ENCODE measurements at regions not wholly inside any gene's neighbourhood (a gene's known extent, or its start where the extent isn't known, plus 50 kb on each side); places are given as distances from the start of the nearest gene placed in this dataset.

DNA sequence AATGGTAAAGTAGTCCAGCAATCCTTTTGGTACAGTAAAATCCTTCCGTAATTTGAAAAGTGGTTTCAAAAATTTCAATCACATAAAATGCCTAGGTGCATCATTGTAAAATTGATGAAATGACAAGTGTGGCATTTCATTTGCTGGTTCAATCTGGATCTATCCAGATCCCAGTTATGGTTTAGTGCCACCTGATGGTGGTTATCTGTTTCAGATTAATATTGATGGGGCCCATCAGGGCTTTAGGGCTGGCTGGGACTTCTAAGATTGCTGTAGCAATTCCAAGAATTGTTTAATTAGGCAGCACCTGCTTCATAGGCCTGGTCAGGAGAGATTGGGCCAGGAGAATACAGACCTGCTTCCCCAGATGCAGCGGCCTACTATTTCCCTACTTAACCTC is 55.5 kb upstream of the PIK3C3 start:
- Histone ChIP-seq H3K4me3 (no peak overlapping the region), H3K36me3 (no peaks in the 10 kb centered on the region), H3K9me3 (peaks cover 0 to 17% (median 2%) of the 10 kb centered on the region in 12 donors), H3K4me1 (no peaks in the 10 kb centered on the region), H3K27me3 (no peaks in the 10 kb centered on the region), H3K27ac (no peak overlapping the region)
- intact Hi-C loops (cut with DNase I), result no loop called here
- 90 to 96% (median 94%) methylated on average over 2 of the region's 2 CpGs for WGBS, 4 donors
- TF ChIP-seq POLR2A (IDR thresholded peaks at IDR 0.05), result no peak
- TF ChIP-seq CTCF (IDR thresholded peaks at IDR 0.05), result no peak
- DNase-seq (no peak), ATAC-seq (no peak)

- Histone ChIP-seq H3K4me3 (no peak overlapping the region), H3K27me3 (no peaks in the 10 kb centered on the region), H3K9me3 (peaks cover 0 to 17% (median 2%) of the 10 kb centered on the region in 12 donors), H3K27ac (no peak overlapping the region), H3K36me3 (no peaks in the 10 kb centered on the region), H3K4me1 (no peaks in the 10 kb centered on the region)
- TF ChIP-seq POLR2A (IDR thresholded peaks at IDR 0.05) (no peak), CTCF (IDR thresholded peaks at IDR 0.05) (no peak)
- ATAC-seq, result no peak
- DNase-seq, result no peak
- intact Hi-C loops (cut with DNase I), result no loop called here
Measured at GRCh38 chr18:41893432-41893831, 61.6 kb upstream of the PIK3C3 start.

DNA sequence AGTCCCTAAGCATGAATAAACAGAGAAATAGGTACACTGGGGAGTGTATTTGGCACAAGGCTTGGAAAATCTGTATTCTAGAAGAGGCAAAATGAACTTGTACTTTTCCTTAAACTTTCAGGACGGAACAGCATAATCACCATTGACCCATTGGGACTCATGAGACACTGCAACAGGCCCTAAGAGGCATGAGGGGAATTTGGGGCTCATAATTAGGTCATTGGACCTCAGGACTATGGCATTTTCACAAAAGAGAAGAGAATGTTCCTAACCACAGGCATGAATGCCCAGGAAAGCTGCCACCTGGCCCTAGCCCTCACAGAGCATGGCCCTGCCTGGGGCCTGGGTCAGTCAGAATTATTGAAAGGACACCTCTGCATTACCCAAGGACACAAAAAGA is 67.9 kb upstream of the PIK3C3 start:
- no peak for ATAC-seq
- Histone ChIP-seq H3K27me3 (no peaks in the 10 kb centered on the region), H3K27ac (no peak overlapping the region), H3K4me1 (no peaks in the 10 kb centered on the region), H3K9me3 (no peaks in the 10 kb centered on the region), H3K36me3 (no peaks in the 10 kb centered on the region), H3K4me3 (no peak overlapping the region)
- no peak for DNase-seq
- no peak for TF ChIP-seq CTCF (IDR thresholded peaks at IDR 0.05)
- TF ChIP-seq POLR2A (IDR thresholded peaks at IDR 0.05), result no peak
- WGBS, 4 donors, result 29 to 60% (median 40%) methylated on average over 1 of the region's 1 CpG
- intact Hi-C loops (cut with DNase I), result no loop called here

DNA sequence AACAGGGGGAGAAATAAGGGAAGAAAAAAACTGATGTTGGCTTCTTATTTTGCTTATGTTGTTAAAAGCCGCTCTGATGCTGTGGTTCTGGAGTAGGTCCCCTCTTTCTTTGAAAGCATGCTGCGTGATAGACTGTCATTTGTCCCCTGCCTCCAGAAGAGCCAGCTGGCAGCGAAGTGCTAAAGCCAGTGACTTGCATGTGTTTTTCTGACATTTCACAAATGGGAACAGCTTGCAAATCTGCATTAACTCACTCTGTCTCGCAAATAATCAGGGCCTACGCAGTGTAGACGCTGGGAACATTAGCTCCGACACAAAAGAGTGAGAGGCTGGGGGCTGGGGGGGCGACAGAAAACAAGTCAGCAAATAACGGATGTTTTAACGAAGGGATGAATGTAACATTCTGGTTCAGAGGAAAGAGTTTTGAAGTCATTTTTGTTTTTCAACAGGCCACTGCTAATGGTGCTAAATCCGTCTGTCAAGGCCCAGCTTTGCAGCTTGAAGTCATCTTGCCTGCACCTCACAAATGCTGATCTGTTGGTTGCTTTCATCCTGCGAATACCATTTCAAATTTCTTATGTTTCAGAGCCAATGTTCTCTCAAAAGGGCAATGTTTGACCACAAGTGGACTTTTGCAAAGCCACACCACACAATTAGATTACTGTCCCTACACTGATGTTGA is 68.8 kb upstream of the PIK3C3 start:
- H3K27ac ChIP-seq, result no peak overlapping the region
- no peaks in the 10 kb centered on the region for H3K36me3 ChIP-seq
- H3K4me3 ChIP-seq, result no peak overlapping the region
- WGBS, 4 donors, result 69 to 79% (median 77%) methylated on average over 12 of the region's 12 CpGs
- H3K9me3 ChIP-seq, result no peaks in the 10 kb centered on the region
- ATAC-seq (no peak), DNase-seq (no peak)
- no peak for TF ChIP-seq CTCF (IDR thresholded peaks at IDR 0.05)
- TF ChIP-seq POLR2A (IDR thresholded peaks at IDR 0.05), result no peak
- H3K4me1 ChIP-seq, result no peaks in the 10 kb centered on the region
- H3K27me3 ChIP-seq, result no peaks in the 10 kb centered on the region
- intact Hi-C loops (cut with DNase I), result no loop called here
